ENCODE measurements at regions not wholly inside any gene's neighbourhood (a gene's known extent, or its start where the extent isn't known, plus 50 kb on each side); places are given as distances from the start of the nearest gene placed in this dataset.

DNA sequence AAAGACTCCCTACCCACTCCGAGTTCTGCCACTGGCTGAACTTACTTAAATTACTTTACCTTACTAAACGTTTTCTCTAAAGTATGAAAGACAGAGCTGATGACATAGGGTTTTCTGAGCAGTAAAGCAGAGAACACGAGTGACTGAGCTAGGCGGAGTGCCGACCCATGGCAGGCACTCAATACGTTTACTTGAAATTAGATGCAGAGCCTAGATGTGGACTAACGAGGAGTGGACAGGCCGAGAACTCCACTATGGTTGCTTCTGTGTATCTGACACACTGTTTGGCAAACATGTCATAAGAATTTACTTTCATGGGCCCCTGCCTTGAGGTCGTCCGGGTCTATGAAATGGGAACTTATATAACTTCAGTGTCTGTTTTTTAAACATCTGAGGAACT is 471.0 kb downstream of the STK39 start:
- Histone ChIP-seq H3K9me3 (ENCODE audit: control extremely low read depth in 1 of 3, control insufficient read depth in 2 of 3, insufficient read depth in 1 of 3, low read length in 2 of 3) (peaks cover 0 to 1% (median 0%) of the 10 kb centered on the region in 3 donors), H3K36me3 (replicated peaks in 1 of 2; ENCODE audit: control extremely low read depth in 1 of 2, control insufficient read depth in 1 of 2, extremely low read depth in 1 of 2, insufficient read depth in 2 of 2, low read length in 1 of 2) (no peaks in the 10 kb centered on the region), H2AFZ (ENCODE audit: insufficient read depth, low read depth, low read length, poor library complexity, severe bottlenecking) (no peak overlapping the region), H3K27ac (ENCODE audit: low read length in 2 of 2) (no peak overlapping the region), H4K20me1 (ENCODE audit: control insufficient read depth, insufficient read depth, low read length, poor library complexity, severe bottlenecking) (no peaks in the 10 kb centered on the region), H3K79me2 (ENCODE audit: control insufficient read depth, insufficient read depth, low read length) (no peaks in the 10 kb centered on the region), H3K4me1 (ENCODE audit: control insufficient read depth in 2 of 2, insufficient read depth in 2 of 2, low read length in 2 of 2) (no peaks in the 10 kb centered on the region), H3K9ac (ENCODE audit: low read length) (no peak overlapping the region), H3K4me2 (replicated peaks; ENCODE audit: low read depth, low read length, poor library complexity, severe bottlenecking) (no peak overlapping the region), H3K4me3 (ENCODE audit: control extremely low read depth in 1 of 5, extremely low read depth in 1 of 5, insufficient read depth in 1 of 5, low read depth in 2 of 5, low read length in 4 of 5) (no peak overlapping the region), H3K27me3 (replicated peaks in 1 of 4; ENCODE audit: control extremely low read depth in 1 of 4, control insufficient read depth in 3 of 4, insufficient read depth in 4 of 4, low read length in 3 of 4) (no peaks in the 10 kb centered on the region)
- H3K4me1 Mint-ChIP-seq, result no peaks in the 10 kb centered on the region
- H3K9me3 Mint-ChIP-seq (ENCODE audit: insufficient read depth), result no peaks in the 10 kb centered on the region
- DNase-seq (no peak), ATAC-seq (ENCODE audit: low read depth) (no peak)
- H3K4me3 Mint-ChIP-seq, result no peak overlapping the region
- TF ChIP-seq, protein P1, sequence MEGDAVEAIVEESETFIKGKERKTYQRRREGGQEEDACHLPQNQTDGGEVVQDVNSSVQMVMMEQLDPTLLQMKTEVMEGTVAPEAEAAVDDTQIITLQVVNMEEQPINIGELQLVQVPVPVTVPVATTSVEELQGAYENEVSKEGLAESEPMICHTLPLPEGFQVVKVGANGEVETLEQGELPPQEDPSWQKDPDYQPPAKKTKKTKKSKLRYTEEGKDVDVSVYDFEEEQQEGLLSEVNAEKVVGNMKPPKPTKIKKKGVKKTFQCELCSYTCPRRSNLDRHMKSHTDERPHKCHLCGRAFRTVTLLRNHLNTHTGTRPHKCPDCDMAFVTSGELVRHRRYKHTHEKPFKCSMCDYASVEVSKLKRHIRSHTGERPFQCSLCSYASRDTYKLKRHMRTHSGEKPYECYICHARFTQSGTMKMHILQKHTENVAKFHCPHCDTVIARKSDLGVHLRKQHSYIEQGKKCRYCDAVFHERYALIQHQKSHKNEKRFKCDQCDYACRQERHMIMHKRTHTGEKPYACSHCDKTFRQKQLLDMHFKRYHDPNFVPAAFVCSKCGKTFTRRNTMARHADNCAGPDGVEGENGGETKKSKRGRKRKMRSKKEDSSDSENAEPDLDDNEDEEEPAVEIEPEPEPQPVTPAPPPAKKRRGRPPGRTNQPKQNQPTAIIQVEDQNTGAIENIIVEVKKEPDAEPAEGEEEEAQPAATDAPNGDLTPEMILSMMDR (IDR thresholded peaks at IDR 0.05), result no peak
- no peak for TF ChIP-seq EZH2 (IDR thresholded peaks at IDR 0.05; ENCODE audit: borderline replicate concordance, insufficient read depth, low read depth, low read length, poor library complexity, severe bottlenecking)
- intact Hi-C loops (cut with micrococcal nuclease), result no loop called here
- CTCF ChIA-PET, result no interaction called here
- no peaks in the 10 kb centered on the region for H3K27me3 Mint-ChIP-seq
- H3K27ac Mint-ChIP-seq, result no peak overlapping the region
- 87% methylated on average over 6 of the region's 10 CpGs for WGBS (ENCODE audit: insufficient coverage)
- POLR2A ChIA-PET, result no interaction called here

DNA sequence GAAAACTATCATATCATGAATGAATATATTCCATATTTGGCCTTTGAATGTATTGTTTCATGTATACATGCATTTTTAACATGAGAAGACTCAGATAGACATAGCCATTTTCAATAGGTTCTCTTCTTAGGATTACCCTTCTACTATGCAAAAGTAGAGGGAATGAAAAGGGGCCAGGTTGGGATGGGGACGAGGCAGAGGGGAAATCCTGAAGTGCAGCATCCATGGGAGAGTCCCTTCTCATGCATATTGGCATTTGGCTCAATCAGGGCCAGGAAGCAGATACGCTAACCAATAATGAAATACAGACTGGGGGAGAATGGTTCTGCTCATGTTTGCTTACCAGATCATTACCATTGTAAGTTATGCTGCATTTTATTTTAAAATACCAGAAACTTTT is 475.8 kb downstream of the STK39 start:
- H3K27me3 ChIP-seq (replicated peaks in 1 of 4; ENCODE audit: control extremely low read depth in 1 of 4, control insufficient read depth in 3 of 4, insufficient read depth in 4 of 4, low read length in 3 of 4), result no peaks in the 10 kb centered on the region
- H3K4me3 ChIP-seq (ENCODE audit: control extremely low read depth in 1 of 5, extremely low read depth in 1 of 5, insufficient read depth in 1 of 5, low read depth in 2 of 5, low read length in 4 of 5), result no peak overlapping the region
- intact Hi-C loops (cut with micrococcal nuclease), result no loop called here
- no peaks in the 10 kb centered on the region for H3K36me3 ChIP-seq (replicated peaks in 1 of 2; ENCODE audit: control extremely low read depth in 1 of 2, control insufficient read depth in 1 of 2, extremely low read depth in 1 of 2, insufficient read depth in 2 of 2, low read length in 1 of 2)
- H3K27ac ChIP-seq (ENCODE audit: low read length in 2 of 2), result no peak overlapping the region
- H3K79me2 ChIP-seq (ENCODE audit: control insufficient read depth, insufficient read depth, low read length), result no peaks in the 10 kb centered on the region
- Mint-ChIP-seq H3K4me3 (no peak overlapping the region), H3K27me3 (no peaks in the 10 kb centered on the region), H3K4me1 (no peaks in the 10 kb centered on the region), H3K9me3 (ENCODE audit: insufficient read depth) (no peaks in the 10 kb centered on the region), H3K27ac (no peak overlapping the region)
- TF ChIP-seq EZH2 (IDR thresholded peaks at IDR 0.05; ENCODE audit: borderline replicate concordance, insufficient read depth, low read depth, low read length, poor library complexity, severe bottlenecking), result no peak
- TF ChIP-seq, protein P1 (IDR thresholded peaks at IDR 0.05), result no peak
- H4K20me1 ChIP-seq (ENCODE audit: control insufficient read depth, insufficient read depth, low read length, poor library complexity, severe bottlenecking), result no peaks in the 10 kb centered on the region
- H2AFZ ChIP-seq (ENCODE audit: insufficient read depth, low read depth, low read length, poor library complexity, severe bottlenecking), result no peak overlapping the region
- H3K9ac ChIP-seq (ENCODE audit: low read length), result no peak overlapping the region
- H3K4me1 ChIP-seq (ENCODE audit: control insufficient read depth in 2 of 2, insufficient read depth in 2 of 2, low read length in 2 of 2), result no peaks in the 10 kb centered on the region
- no peak for DNase-seq
- peaks cover 0 to 1% (median 0%) of the 10 kb centered on the region in 3 donors for H3K9me3 ChIP-seq (ENCODE audit: control extremely low read depth in 1 of 3, control insufficient read depth in 2 of 3, insufficient read depth in 1 of 3, low read length in 2 of 3)
- WGBS (ENCODE audit: insufficient coverage), result no CpG with 5 or more reads among the region's 2 CpGs
- CTCF ChIA-PET, result no interaction called here
- H3K4me2 ChIP-seq (replicated peaks; ENCODE audit: low read depth, low read length, poor library complexity, severe bottlenecking), result no peak overlapping the region
- POLR2A ChIA-PET, result no interaction called here
- no peak for ATAC-seq (ENCODE audit: low read depth)
